Lung (tissue), 11 donors: ENCODE measurements at regions not wholly inside any gene's neighbourhood (a gene's known extent, or its start where the extent isn't known, plus 50 kb on each side); places are given as distances from the start of the nearest gene placed in this dataset.

Experiments used
- ATAC-seq: fragments of 200-7000 bp; cut with Tn5 transposase; one replicate; pipeline ENCODE4 v1.9.1; 2020; ENCODE audit warnings: moderate number of reproducible peaks; ENCODE audit not compliant: insufficient read depth, low FRiP score
- DNase-seq, 3 donors: peaks; one replicate each; pipeline ENCODE4 v3.0.0-alpha.2; 2013 to 2017
- H3K27ac ChIP-seq, 2 donors: one replicate each; pipeline ENCODE4 v1.5.1; 2013; ENCODE audit warnings: mild to moderate bottlenecking in 2 of 2, moderate library complexity in 2 of 2, control low read depth in 1 of 2, inconsistent platforms in 1 of 2, low read depth in 1 of 2, low read length in 1 of 2
- H3K27me3 ChIP-seq, 3 donors: one replicate each; pipeline ENCODE4 v1.5.1; 2013; ENCODE audit warnings: low read length in 2 of 3; ENCODE audit not compliant: control insufficient read depth in 3 of 3, insufficient read depth in 3 of 3
- H3K36me3 ChIP-seq, 4 donors: one replicate each; pipeline ENCODE4 v1.5.1; 2013; ENCODE audit warnings: low read length in 4 of 4, mild to moderate bottlenecking in 1 of 4, moderate library complexity in 1 of 4; ENCODE audit not compliant: control insufficient read depth in 4 of 4, insufficient read depth in 4 of 4
- H3K4me1 ChIP-seq, 5 donors: one replicate each; pipeline ENCODE4 v1.5.1; 2013; ENCODE audit warnings: low read length in 5 of 5, mild to moderate bottlenecking in 2 of 5, moderate library complexity in 1 of 5; ENCODE audit not compliant: control insufficient read depth in 5 of 5, insufficient read depth in 5 of 5
- H3K4me3 ChIP-seq: one replicate; pipeline ENCODE4 v1.5.1; 2013; ENCODE audit warnings: mild to moderate bottlenecking, control low read depth, moderate library complexity
- H3K9ac ChIP-seq, 2 donors: one replicate each; pipeline ENCODE4 v1.5.1; 2013; ENCODE audit warnings: low read length in 2 of 2, control low read depth in 1 of 2; ENCODE audit not compliant: insufficient read depth in 1 of 2
- H3K9me3 ChIP-seq, 4 donors: one replicate each; pipeline ENCODE4 v1.5.1; 2013; ENCODE audit warnings: low read length in 3 of 4, mild to moderate bottlenecking in 1 of 4, moderate library complexity in 1 of 4; ENCODE audit not compliant: control insufficient read depth in 4 of 4, insufficient read depth in 3 of 4
- WGBS, 2 donors: extraction: QIAGEN DNeasy Blood & Tissue Kit; methylation state at CpG; one replicate each; pipeline ENCODE4 v1.1.7; 2013; 5-methylcytosine and 5-hydroxymethylcytosine counted together
- TF ChIP-seq, protein P1 (sequence below): IDR thresholded peaks from 2 replicates; pipeline ENCODE4 v1.5.1; 2012; ENCODE audit warnings: mild to moderate bottlenecking; ENCODE audit errors: control extremely low read depth, extremely low read depth
- donor health status: control.
- donor health status: control.
- donor health status: Bipolar disorder and iron deficiency.
- donor health status: healthy.
- donor health status: DM: yes; HTN: yes; CAD: no.

DNA sequence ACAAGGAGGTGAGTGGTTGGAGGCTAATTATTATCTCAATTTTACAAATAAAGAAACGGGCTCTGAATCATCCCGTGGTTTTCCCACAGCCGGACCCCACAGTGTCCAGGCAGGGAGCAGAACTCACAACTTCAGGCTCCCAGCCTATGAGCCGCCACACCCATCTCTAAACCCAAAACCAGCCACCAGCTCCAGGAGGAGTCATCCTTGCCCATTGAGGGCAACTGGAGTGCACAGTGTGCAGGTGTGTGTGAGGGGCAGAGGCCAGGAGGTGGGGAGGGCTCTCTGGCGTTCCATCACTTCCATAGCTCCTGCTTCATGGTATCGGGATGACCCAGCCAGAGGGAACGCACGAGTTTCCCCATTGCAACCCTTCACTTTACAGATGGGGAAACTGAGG, 144.5 kb downstream of the CYP26B1 start:
- no peak overlapping the region for H3K27ac ChIP-seq
- TF ChIP-seq, protein P1, sequence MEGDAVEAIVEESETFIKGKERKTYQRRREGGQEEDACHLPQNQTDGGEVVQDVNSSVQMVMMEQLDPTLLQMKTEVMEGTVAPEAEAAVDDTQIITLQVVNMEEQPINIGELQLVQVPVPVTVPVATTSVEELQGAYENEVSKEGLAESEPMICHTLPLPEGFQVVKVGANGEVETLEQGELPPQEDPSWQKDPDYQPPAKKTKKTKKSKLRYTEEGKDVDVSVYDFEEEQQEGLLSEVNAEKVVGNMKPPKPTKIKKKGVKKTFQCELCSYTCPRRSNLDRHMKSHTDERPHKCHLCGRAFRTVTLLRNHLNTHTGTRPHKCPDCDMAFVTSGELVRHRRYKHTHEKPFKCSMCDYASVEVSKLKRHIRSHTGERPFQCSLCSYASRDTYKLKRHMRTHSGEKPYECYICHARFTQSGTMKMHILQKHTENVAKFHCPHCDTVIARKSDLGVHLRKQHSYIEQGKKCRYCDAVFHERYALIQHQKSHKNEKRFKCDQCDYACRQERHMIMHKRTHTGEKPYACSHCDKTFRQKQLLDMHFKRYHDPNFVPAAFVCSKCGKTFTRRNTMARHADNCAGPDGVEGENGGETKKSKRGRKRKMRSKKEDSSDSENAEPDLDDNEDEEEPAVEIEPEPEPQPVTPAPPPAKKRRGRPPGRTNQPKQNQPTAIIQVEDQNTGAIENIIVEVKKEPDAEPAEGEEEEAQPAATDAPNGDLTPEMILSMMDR, result no peak
- no peaks in the 10 kb centered on the region for H3K4me1 ChIP-seq
- H3K4me3 ChIP-seq, result no peak overlapping the region
- DNase-seq, result no peak
- no peaks in the 10 kb centered on the region for H3K27me3 ChIP-seq
- no peak for ATAC-seq
- WGBS, 2 donors, result 92 to 95% methylated on average over 8 of the region's 8 CpGs
- peaks cover 0 to 1% (median 0%) of the 10 kb centered on the region in 4 donors for H3K9me3 ChIP-seq
- H3K9ac ChIP-seq, result no peak overlapping the region
- H3K36me3 ChIP-seq, result no peaks in the 10 kb centered on the region

DNA sequence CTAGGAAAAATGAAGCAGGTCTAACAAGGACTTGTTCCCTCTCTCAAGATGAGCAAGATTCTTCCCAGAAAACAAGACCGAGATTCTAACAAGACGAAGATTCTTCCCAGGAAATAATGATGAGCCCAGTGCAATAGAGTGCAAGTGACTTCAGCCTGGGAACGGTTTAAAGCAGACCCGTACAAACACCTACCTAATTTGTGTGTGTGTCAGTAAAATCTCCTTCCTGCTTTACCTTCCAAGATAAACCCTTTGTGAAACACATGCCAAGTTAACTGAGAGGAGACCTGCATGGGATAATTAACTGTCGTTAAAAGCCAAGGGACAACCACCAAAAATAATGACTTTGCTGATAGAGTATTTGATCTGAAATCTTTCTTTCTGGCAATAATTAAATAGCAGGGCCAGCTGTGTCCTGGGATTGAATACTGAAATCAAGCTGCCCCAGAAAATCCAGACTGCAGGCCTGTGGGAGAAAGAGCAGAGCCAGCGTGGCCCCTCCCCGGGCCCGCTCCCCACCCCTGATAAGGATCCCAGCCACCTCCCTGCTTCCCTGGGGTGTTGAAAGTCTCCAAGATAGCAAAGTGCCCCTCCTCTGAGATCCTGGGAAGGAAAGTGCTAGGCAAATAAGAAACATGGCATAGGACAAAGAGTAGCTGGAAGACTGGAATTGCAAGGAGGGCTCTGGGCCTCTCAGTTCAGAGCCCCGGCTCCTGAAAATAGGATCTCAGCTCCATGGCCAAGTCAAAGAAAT, 145.5 kb downstream of the CYP26B1 start:
- H3K36me3 ChIP-seq, result no peaks in the 10 kb centered on the region
- TF ChIP-seq, protein P1, result no peak
- no peak for ATAC-seq
- no peaks in the 10 kb centered on the region for H3K27me3 ChIP-seq
- 72 to 75% methylated on average over 9 of the region's 9 CpGs for WGBS, 2 donors
- H3K4me3 ChIP-seq, result no peak overlapping the region
- peaks cover 0 to 1% (median 0%) of the 10 kb centered on the region in 4 donors for H3K9me3 ChIP-seq
- no peak overlapping the region for H3K27ac ChIP-seq
- no peak for DNase-seq
- no peak overlapping the region for H3K9ac ChIP-seq
- H3K4me1 ChIP-seq, result no peaks in the 10 kb centered on the region

DNA sequence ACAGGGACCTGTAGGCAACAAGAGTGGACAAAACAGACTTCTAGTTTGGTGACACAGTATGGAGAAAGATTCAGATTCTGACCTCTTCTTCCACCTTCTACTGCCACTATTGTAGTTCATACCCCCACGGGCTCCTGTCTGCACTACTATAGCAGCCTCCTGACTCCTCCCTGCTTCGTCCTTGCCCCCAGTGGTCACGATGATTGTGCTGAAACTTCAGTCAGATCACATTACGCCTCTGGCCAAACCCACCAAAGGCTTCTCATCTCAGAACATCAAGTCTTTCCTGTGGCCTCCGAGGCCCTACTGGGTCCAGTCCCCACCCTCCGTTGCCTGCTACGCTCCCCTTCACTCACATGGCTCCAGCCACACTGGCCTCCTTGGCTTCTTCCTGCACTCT, 147.6 kb downstream of the CYP26B1 start:
- no peak overlapping the region for H3K4me3 ChIP-seq
- TF ChIP-seq, protein P1, result no peak
- no peaks in the 10 kb centered on the region for H3K4me1 ChIP-seq
- ATAC-seq (no peak), DNase-seq (no peak)
- no peak overlapping the region for H3K27ac ChIP-seq
- 71 to 74% methylated on average over 7 of the region's 7 CpGs for WGBS, 2 donors
- no peaks in the 10 kb centered on the region for H3K27me3 ChIP-seq
- no peaks in the 10 kb centered on the region for H3K36me3 ChIP-seq
- no peak overlapping the region for H3K9ac ChIP-seq
- peaks cover 0 to 1% (median 0%) of the 10 kb centered on the region in 4 donors for H3K9me3 ChIP-seq

DNA sequence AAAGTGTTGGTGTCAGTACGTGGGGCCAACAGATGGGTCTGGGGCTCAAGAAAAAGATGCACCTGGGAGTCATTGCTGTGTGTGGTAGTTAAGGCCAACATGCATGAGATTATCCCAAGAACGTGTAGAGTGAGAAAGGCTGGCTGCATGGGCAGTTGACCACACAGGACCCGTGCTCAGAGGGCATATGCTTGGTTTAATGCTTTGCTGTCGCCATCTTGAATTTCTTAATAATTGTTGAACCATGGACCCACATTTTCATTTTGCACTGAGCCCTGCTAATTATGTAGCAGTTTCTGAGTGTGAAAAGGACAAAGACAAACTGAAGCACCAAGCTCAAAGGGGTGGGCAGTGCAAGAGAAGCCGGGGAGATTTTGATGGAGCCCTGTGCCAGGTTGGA, 148.1 kb downstream of the CYP26B1 start:
- Histone ChIP-seq H3K9me3 (peaks cover 0 to 1% (median 0%) of the 10 kb centered on the region in 4 donors), H3K27ac (no peak overlapping the region), H3K4me3 (no peak overlapping the region), H3K27me3 (no peaks in the 10 kb centered on the region), H3K4me1 (no peaks in the 10 kb centered on the region), H3K9ac (no peak overlapping the region), H3K36me3 (no peaks in the 10 kb centered on the region)
- ATAC-seq (no peak), DNase-seq (no peak)
- 90 to 94% methylated on average over 5 of the region's 5 CpGs for WGBS, 2 donors
- TF ChIP-seq, protein P1, result no peak
